ENCODE measurements at regions not wholly inside any gene's neighbourhood (a gene's known extent, or its start where the extent isn't known, plus 50 kb on each side); places are given as distances from the start of the nearest gene placed in this dataset.

- TF ChIP-seq POLR2A (IDR thresholded peaks at IDR 0.05) (no peak), POLR2AphosphoS5 (IDR thresholded peaks at IDR 0.05; ENCODE audit: insufficient read depth in 1 of 2, low read depth in 1 of 2) (no peak)
Measured at GRCh38 chr4:125444166-125444565, 129.4 kb downstream of the FAT4 start.
